Psoas muscle (tissue), 7 donors: ENCODE measurements at regions not wholly inside any gene's neighbourhood (a gene's known extent, or its start where the extent isn't known, plus 50 kb on each side); places are given as distances from the start of the nearest gene placed in this dataset.

ENCODE experiments used
- ATAC-seq, 4 donors: fragments of 200-7000 bp; cut with Tn5 transposase; one replicate each; pipeline ENCODE4 v1.9.1; 2020; ENCODE audit warnings: moderate library complexity in 3 of 4, mild to moderate bottlenecking in 2 of 4
- DNase-seq, 2 donors: peaks; one replicate each; pipeline ENCODE4 v3.0.0-alpha.2; 2020
- H3K27ac ChIP-seq: fragments of 200-600 bp; one replicate; pipeline ENCODE4 v1.8.0; 2022
- H3K27me3 ChIP-seq, 3 donors: fragments of 200-600 bp in 1 of 3; one replicate each; pipeline versions ENCODE4 v1.6.1 to v1.8.0; 2013 to 2022; ENCODE audit warnings: low read length in 2 of 3, mild to moderate bottlenecking in 2 of 3, moderate library complexity in 1 of 3; ENCODE audit not compliant: insufficient read depth in 3 of 3
- H3K36me3 ChIP-seq, 2 donors: fragments of 200-600 bp in 1 of 2; one replicate each; pipeline versions ENCODE4 v1.6.1 to v1.8.0; 2013 to 2022; ENCODE audit warnings: low read depth in 1 of 2, mild to moderate bottlenecking in 1 of 2, moderate library complexity in 1 of 2; ENCODE audit not compliant: insufficient read depth in 1 of 2
- H3K4me1 ChIP-seq: fragments of 200-600 bp; one replicate; pipeline ENCODE4 v1.8.0; 2022
- H3K4me3 ChIP-seq: fragments of 200-600 bp; one replicate; pipeline ENCODE4 v1.8.0; 2022; ENCODE audit warnings: mild to moderate bottlenecking
- H3K9me3 ChIP-seq: fragments of 200-600 bp; one replicate; pipeline ENCODE4 v1.8.0; 2022
- WGBS, 3 donors: extraction: QIAGEN DNeasy Blood & Tissue Kit; methylation state at CpG; one replicate each; pipeline versions ENCODE4 v1.1.6 to v1.1.7; 2013; 5-methylcytosine and 5-hydroxymethylcytosine counted together
- intact Hi-C, 2 donors: fragments of 100-400 bp; cut with DNase I; formaldehyde crosslinking; loops; one replicate each; pipeline versions ENCODE4 v1.11.0 to v1.14.2; 2022
- TF ChIP-seq, protein P1 (sequence below): fragments of 200-600 bp; IDR thresholded peaks from one replicate; pipeline ENCODE4 v1.8.0; 2022; ENCODE audit warnings: antibody characterized with exemption
- donor health status: healthy with polysubstance abuse.
- donor health status: DM: no; HTN: no; CAD: no; lungs with moderate emphysema.
- donor health status: Bipolar disorder and iron deficiency.
- donor health status: healthy.
- donor health status: DM: yes; HTN: yes; CAD: no.
- donor health status: DM: no; HTN: no; CAD: no.
- donor health status: DM: yes; HTN: yes; CAD: no.

DNA sequence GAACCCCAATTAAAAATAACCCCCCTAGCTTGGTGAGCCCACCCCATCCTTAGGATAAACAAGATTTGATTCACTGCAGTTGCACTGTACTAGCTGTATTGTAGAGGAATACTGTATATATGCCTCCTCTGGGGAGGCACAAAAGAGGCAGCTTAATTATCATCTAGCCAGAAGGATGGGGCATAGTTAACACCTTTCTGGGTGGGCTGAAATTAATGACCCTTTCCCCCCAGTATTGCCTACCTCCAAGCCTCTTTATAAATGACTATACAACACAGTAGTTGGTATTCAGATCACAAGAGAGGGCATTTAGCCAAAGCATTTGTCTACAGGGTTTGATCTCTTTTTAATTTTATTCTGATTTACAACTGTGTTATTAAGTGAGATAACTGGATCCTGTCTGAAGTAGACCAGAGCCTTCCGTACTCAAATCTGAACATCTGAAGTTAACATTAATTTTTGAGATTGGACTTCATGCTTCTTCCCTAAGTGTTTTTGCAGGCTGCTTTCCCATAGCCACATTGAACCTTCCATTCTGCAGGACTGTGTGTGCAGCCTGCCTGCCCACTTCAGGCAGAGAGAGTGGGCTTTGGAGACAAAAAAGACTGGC, 807.0 kb upstream of the ARRDC4 start:
- no peak overlapping the region for H3K4me3 ChIP-seq
- no peaks in the 10 kb centered on the region for H3K36me3 ChIP-seq
- intact Hi-C loops, result no loop called here
- H3K27ac ChIP-seq, result no peak overlapping the region
- H3K4me1 ChIP-seq, result no peaks in the 10 kb centered on the region
- WGBS, 3 donors, result 49 to 67% (median 53%) methylated on average over 1 of the region's 1 CpG
- ATAC-seq (no peak), DNase-seq (no peak)
- no peaks in the 10 kb centered on the region for H3K27me3 ChIP-seq
- H3K9me3 ChIP-seq, result no peaks in the 10 kb centered on the region
- TF ChIP-seq, protein P1, sequence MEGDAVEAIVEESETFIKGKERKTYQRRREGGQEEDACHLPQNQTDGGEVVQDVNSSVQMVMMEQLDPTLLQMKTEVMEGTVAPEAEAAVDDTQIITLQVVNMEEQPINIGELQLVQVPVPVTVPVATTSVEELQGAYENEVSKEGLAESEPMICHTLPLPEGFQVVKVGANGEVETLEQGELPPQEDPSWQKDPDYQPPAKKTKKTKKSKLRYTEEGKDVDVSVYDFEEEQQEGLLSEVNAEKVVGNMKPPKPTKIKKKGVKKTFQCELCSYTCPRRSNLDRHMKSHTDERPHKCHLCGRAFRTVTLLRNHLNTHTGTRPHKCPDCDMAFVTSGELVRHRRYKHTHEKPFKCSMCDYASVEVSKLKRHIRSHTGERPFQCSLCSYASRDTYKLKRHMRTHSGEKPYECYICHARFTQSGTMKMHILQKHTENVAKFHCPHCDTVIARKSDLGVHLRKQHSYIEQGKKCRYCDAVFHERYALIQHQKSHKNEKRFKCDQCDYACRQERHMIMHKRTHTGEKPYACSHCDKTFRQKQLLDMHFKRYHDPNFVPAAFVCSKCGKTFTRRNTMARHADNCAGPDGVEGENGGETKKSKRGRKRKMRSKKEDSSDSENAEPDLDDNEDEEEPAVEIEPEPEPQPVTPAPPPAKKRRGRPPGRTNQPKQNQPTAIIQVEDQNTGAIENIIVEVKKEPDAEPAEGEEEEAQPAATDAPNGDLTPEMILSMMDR, result no peak

DNA sequence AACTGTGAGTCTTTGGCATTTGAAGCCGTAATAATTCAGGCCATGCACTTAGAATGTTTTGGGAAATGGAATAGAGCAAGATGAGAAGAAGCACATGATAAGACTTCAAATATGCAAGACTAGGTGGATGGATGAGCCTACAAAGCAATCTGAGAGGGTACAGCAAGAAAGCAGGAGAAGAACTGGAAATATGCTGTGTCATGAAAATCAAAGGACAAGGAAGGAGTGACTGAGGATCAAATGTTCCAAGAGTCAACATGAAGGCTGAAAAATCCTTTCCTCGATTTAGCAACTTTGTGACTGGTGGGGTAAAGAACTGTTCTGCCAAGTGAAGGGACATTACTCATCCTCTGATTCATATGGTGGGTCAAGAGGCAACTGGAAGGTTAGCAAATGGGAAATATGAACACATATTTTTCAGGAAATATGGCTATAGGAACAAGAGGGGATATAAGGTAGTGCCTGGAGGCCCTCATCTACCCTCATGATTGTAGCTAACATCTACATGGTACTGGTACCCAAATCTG, 803.7 kb upstream of the ARRDC4 start:
- no peak overlapping the region for H3K27ac ChIP-seq
- H3K36me3 ChIP-seq, result no peaks in the 10 kb centered on the region
- H3K27me3 ChIP-seq, result no peaks in the 10 kb centered on the region
- no peak for DNase-seq
- no peaks in the 10 kb centered on the region for H3K9me3 ChIP-seq
- TF ChIP-seq, protein P1, result no peak
- ATAC-seq, result no peak
- intact Hi-C loops, result no loop called here
- no peak overlapping the region for H3K4me3 ChIP-seq
- no peaks in the 10 kb centered on the region for H3K4me1 ChIP-seq
- WGBS, 3 donors, result 73 to 81% (median 77%) methylated on average over 2 of the region's 2 CpGs

DNA sequence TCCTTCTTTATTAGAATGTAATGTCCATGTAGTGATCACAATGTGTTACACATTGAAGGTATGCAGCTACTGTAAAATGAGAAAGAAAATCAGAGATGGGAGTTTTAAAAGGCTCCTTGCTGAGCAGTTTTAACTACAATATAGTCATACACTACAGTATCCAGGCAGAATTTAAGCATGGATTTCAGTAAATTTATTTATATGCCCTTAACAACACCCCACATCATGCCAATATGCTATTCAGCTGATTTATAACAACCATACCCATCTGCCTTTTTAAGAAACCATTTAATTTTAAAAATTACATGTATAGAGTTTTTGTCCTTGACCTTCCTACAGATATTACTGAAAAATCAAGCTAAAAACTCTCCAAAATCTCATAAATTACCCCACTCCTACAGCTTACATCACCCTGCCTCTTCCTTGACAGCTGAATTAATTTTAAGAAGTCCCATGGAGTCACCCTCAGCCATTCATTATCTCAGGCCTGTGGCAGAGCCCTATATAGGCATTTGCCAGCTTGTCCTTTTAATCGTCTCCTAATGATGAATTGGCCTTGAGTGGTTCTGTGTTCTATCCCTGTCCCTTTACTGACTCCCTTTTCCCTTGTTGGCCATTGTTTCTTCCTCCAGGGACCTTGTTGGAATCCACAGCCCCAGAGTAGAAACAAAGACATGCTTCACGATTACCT, 797.6 kb upstream of the ARRDC4 start:
- Histone ChIP-seq H3K36me3 (no peaks in the 10 kb centered on the region), H3K4me3 (no peak overlapping the region), H3K9me3 (no peaks in the 10 kb centered on the region), H3K4me1 (no peaks in the 10 kb centered on the region), H3K27ac (no peak overlapping the region), H3K27me3 (no peaks in the 10 kb centered on the region)
- TF ChIP-seq, protein P1, result no peak
- intact Hi-C loops, result no loop called here
- DNase-seq (no peak), ATAC-seq (no peak)
- 70 to 78% (median 72%) methylated on average over 2 of the region's 2 CpGs for WGBS, 3 donors

DNA sequence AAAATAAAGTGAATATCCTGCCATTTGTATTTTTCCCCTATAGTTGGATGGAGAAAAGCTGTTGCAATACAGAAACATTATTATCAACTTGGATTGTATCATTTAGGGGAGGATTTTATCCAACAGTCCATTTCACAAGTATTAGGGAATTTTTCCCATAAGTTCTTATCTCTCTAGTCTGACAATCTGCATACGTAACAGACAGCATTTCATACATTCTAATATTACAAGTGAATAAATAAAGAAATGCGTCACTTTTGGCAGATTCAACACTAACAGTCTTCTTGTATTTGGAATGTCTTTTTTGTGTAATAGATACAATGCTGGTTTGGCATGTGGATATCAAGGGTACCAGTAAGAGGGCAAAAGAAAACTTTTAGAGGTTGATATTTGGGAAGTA, 795.3 kb upstream of the ARRDC4 start:
- Histone ChIP-seq H3K27ac (no peak overlapping the region), H3K4me3 (no peak overlapping the region), H3K36me3 (no peaks in the 10 kb centered on the region), H3K27me3 (no peaks in the 10 kb centered on the region), H3K9me3 (no peaks in the 10 kb centered on the region), H3K4me1 (no peaks in the 10 kb centered on the region)
- TF ChIP-seq, protein P1, result no peak
- no peak for DNase-seq
- 79 to 91% (median 86%) methylated on average over 2 of the region's 2 CpGs for WGBS, 3 donors
- ATAC-seq, result no peak
- intact Hi-C loops, result no loop called here
